GM12878 (cell line): ENCODE measurements at regions not wholly inside any gene's neighbourhood (a gene's known extent, or its start where the extent isn't known, plus 50 kb on each side); places are given as distances from the start of the nearest gene placed in this dataset.

ENCODE experiments used
- ATAC-seq: fragments of 200-7000 bp; cut with Tn5 transposase; 3 replicates; pipeline ENCODE4 v1.9.1; 2020; ENCODE audit warnings: mild to moderate bottlenecking, moderate library complexity
- BruUV-seq: library from RNA; stranded (reverse); fragments of 400-500 nt; replicated peaks from 2 replicates; lab custom pipeline; 2021; lab: Mats Ljungman, UMichigan
- CTCF ChIA-PET: fragments of 300-600 bp; sonication (Branson Sonifier 250); formaldehyde crosslinking; extraction: SDS; loops from one replicate; lab custom pipeline; 2021; ENCODE audit warnings: inconsistent platforms; lab: Yijun Ruan, JAX
- POLR2A ChIA-PET: fragments of 350-600 bp; formaldehyde crosslinking; extraction: SDS; loops from one replicate; lab custom pipeline; 2021; ENCODE audit warnings: inconsistent platforms; lab: Charles Lee
- RAD21 ChIA-PET: fragments of 300-600 bp; sonication (Branson Sonifier 250); formaldehyde crosslinking; loops from one replicate; lab custom pipeline; 2023; ENCODE audit warnings: antibody characterized with exemption; ENCODE audit not compliant: unreplicated experiment; lab: Charles Lee
- SMC1A ChIA-PET: fragments of 300-600 bp; sonication (Branson Sonifier 250); formaldehyde crosslinking; loops from one replicate; lab custom pipeline; 2023; ENCODE audit not compliant: unreplicated experiment, uncharacterized antibody; lab: Charles Lee
- DNase-seq: peaks from one replicate; pipeline ENCODE4 v3.0.0-alpha.2; 2011; ENCODE audit warnings: low read depth, low spot score
- FAIRE-seq: peaks from 3 replicates; lab custom pipeline; 2011; peaks lifted over from hg19 to GRCh38; lab: Jason Lieb, UNC
- H2AFZ ChIP-seq: 2 replicates; pipeline ENCODE4 v1.6.0; 2011; ENCODE audit warnings: low read depth, low read length, control low read depth; ENCODE audit not compliant: control insufficient read depth
- H3K27ac ChIP-seq: 2 replicates; pipeline ENCODE4 v1.5.1; 2011; ENCODE audit warnings: control low read depth; ENCODE audit not compliant: control insufficient read depth, insufficient read depth
- H3K27me3 ChIP-seq, 2 experiments: replicated peaks in 1 of 2; 2 replicates each; pipeline versions ENCODE4 v1.6.0 to v1.6.1; 2011; ENCODE audit warnings: low read length in 1 of 2; ENCODE audit not compliant: control insufficient read depth in 2 of 2, insufficient read depth in 2 of 2
- H3K36me3 ChIP-seq, 2 experiments: 2 replicates each; pipeline ENCODE4 v1.5.1; 2011; ENCODE audit warnings: low read length in 1 of 2; ENCODE audit not compliant: control insufficient read depth in 2 of 2, insufficient read depth in 2 of 2
- H3K4me1 ChIP-seq: 2 replicates; pipeline ENCODE4 v1.6.1; 2011; ENCODE audit warnings: mild to moderate bottlenecking, low read length, moderate library complexity, mixed read lengths; ENCODE audit not compliant: control insufficient read depth, insufficient read depth
- H3K4me2 ChIP-seq: 2 replicates; pipeline ENCODE4 v1.6.0; 2011; ENCODE audit warnings: control low read depth; ENCODE audit not compliant: control insufficient read depth, insufficient read depth
- H3K4me3 ChIP-seq: fragments of 200-600 bp; sonication (generic); 2 replicates; pipeline ENCODE4 v1.5.1; 2016
- H3K79me2 ChIP-seq: 2 replicates; pipeline ENCODE4 v1.6.0; 2011; ENCODE audit warnings: low read length; ENCODE audit not compliant: control insufficient read depth, insufficient read depth
- H3K9ac ChIP-seq: 2 replicates; pipeline ENCODE4 v1.8.0; 2011; ENCODE audit warnings: low read length, control low read depth, mixed read lengths; ENCODE audit not compliant: control insufficient read depth, insufficient read depth
- H3K9me3 ChIP-seq: replicated peaks from 3 replicates; pipeline ENCODE4 v1.5.1; 2011; ENCODE audit warnings: mild to moderate bottlenecking, low read length; ENCODE audit not compliant: control insufficient read depth, insufficient read depth
- H4K20me1 ChIP-seq: 2 replicates; pipeline ENCODE4 v1.6.0; 2011; ENCODE audit not compliant: control insufficient read depth, insufficient read depth
- BMI1 ChIP-seq: fragments of 450-650 bp; IDR thresholded peaks from 2 replicates; pipeline ENCODE4 v1.6.1; 2016; ENCODE audit warnings: mild to moderate bottlenecking, moderate library complexity, borderline replicate concordance
- CUX1 ChIP-seq: IDR thresholded peaks from 2 replicates; pipeline ENCODE4 v1.6.1; 2012; ENCODE audit warnings: improper control_type of control experiment, low read depth, low read length; ENCODE audit not compliant: insufficient replicate concordance
- EZH2 ChIP-seq: IDR thresholded peaks from 2 replicates; pipeline ENCODE4 v1.6.1; 2012; ENCODE audit warnings: low read depth, mild to moderate bottlenecking, control low read depth, inconsistent platforms, low read length, borderline replicate concordance; ENCODE audit not compliant: control insufficient read depth
- KDM1A ChIP-seq: fragments of 200-600 bp; sonication (generic); IDR thresholded peaks from 2 replicates; pipeline ENCODE4 v1.6.1; 2016; ENCODE audit warnings: borderline replicate concordance
- MLLT1 ChIP-seq: fragments of 450-650 bp; IDR thresholded peaks from 2 replicates; pipeline ENCODE4 v1.6.1; 2016; ENCODE audit warnings: mild to moderate bottlenecking
- NFYA ChIP-seq: IDR thresholded peaks from 2 replicates; pipeline ENCODE4 v1.6.1; 2011; ENCODE audit warnings: low read depth, mild to moderate bottlenecking, low read length, improper control_type of control experiment, borderline replicate concordance
- PAX5 ChIP-seq: IDR thresholded peaks from 2 replicates; pipeline ENCODE4 v1.6.1; 2011; ENCODE audit warnings: low read depth, low read length, borderline replicate concordance
- ZNF24 ChIP-seq: fragments of 450-650 bp; IDR thresholded peaks from 2 replicates; pipeline ENCODE4 v1.6.1; 2017; ENCODE audit warnings: antibody characterized with exemption, mild to moderate bottlenecking
- ZNF384 ChIP-seq: IDR thresholded peaks from 2 replicates; pipeline ENCODE4 v1.6.1; 2012; ENCODE audit warnings: low read depth, mild to moderate bottlenecking, low read length, improper control_type of control experiment, borderline replicate concordance
- WGBS: methylation state at CpG from one replicate; pipeline ENCODE4 v1.1.6; 2016; ENCODE audit warnings: low lambda C conversion rate; ENCODE audit not compliant: insufficient replicate concordance, insufficient coverage; ENCODE audit errors: missing lambda C conversion rate; 5-methylcytosine and 5-hydroxymethylcytosine counted together
- in situ Hi-C: fragments of 300-500 bp; cut with MboI; formaldehyde crosslinking; loops from 9 replicates; pipeline ENCODE4 v1.14.3; 2018; ENCODE audit warnings: mixed read lengths
- intact Hi-C: fragments of 100-400 bp; cut with micrococcal nuclease; formaldehyde crosslinking; loops from one replicate; pipeline ENCODE4 v1.14.2; 2022; ENCODE audit not compliant: unreplicated experiment

GRCh38 chr4:3647421-3647820 is 115.2 kb upstream of the LRPAP1 start:
- WGBS = 60% methylated on average over 12 of the region's 12 CpGs
- BruUV-seq = no TSS peak
- Histone ChIP-seq H2AFZ (no peak overlapping the region), H3K4me2 (no peak overlapping the region), H3K36me3 (no peaks in the 10 kb centered on the region), H4K20me1 (no peaks in the 10 kb centered on the region), H3K9ac (no peak overlapping the region), H3K27me3 (no peaks in the 10 kb centered on the region; a peak in 1 of 4 replicates), H3K4me3 (no peak overlapping the region), H3K27ac (no peak overlapping the region), H3K4me1 (no peaks in the 10 kb centered on the region), H3K79me2 (no peaks in the 10 kb centered on the region), H3K9me3 (no peaks in the 10 kb centered on the region)
- in situ Hi-C loops (no loop called here), intact Hi-C loops (no loop called here)
- no peak for FAIRE-seq
- RAD21 ChIA-PET = no interaction called here
- POLR2A ChIA-PET = no interaction called here
- SMC1A ChIA-PET = no interaction called here
- DNase-seq = no peak
- CTCF ChIA-PET = no interaction called here
- TF ChIP-seq EZH2 (no peak), NFYA (no peak), CUX1 (no peak), MLLT1 (no peak), PAX5 (no peak), ZNF384 (no peak), KDM1A (no peak), ZNF24 (no peak), BMI1 (no peak)
- no peak for ATAC-seq
